Activated CD8-positive, alpha-beta memory T cell treated with anti-CD3 and anti-CD28 coated beads, Interleukin-2, amount 10 ng/mL, durations not matched to agents 7 days and 5 days (primary cell): ENCODE measurements at regions not wholly inside any gene's neighbourhood (a gene's known extent, or its start where the extent isn't known, plus 50 kb on each side); places are given as distances from the start of the nearest gene placed in this dataset.

Source experiments
- ATAC-seq: fragments of 150-1000 bp; cut with Tn5 transposase; one replicate; pipeline ENCODE4 v1.10.0; 2021; ENCODE audit warnings: moderate library complexity
- CTCF ChIA-PET: fragments of 350-600 bp; sonication (Branson Sonifier 250); formaldehyde crosslinking; loops from one replicate; lab custom pipeline; 2021; ENCODE audit warnings: antibody characterized with exemption; lab: Charles Lee
- DNase-seq: peaks from one replicate; pipeline ENCODE4 v3.0.0-alpha.2; 2020
- H3K27ac Mint-ChIP-seq: one replicate; pipeline ENCODE4 v1.8.0; 2021; ENCODE audit warnings: mild to moderate bottlenecking, mixed read lengths
- H3K27me3 Mint-ChIP-seq: one replicate; pipeline ENCODE4 v1.8.0; 2021; ENCODE audit warnings: mixed read lengths
- H3K36me3 Mint-ChIP-seq: one replicate; pipeline ENCODE4 v1.8.0; 2021; ENCODE audit warnings: mild to moderate bottlenecking, mixed read lengths
- H3K4me1 Mint-ChIP-seq: one replicate; pipeline ENCODE4 v1.8.0; 2021; ENCODE audit warnings: mixed read lengths
- H3K4me3 Mint-ChIP-seq: one replicate; pipeline ENCODE4 v1.8.0; 2021; ENCODE audit warnings: mild to moderate bottlenecking, moderate library complexity, mixed read lengths
- H3K9me3 Mint-ChIP-seq: one replicate; pipeline ENCODE4 v1.8.0; 2022; ENCODE audit warnings: low read depth, mixed read lengths

DNA sequence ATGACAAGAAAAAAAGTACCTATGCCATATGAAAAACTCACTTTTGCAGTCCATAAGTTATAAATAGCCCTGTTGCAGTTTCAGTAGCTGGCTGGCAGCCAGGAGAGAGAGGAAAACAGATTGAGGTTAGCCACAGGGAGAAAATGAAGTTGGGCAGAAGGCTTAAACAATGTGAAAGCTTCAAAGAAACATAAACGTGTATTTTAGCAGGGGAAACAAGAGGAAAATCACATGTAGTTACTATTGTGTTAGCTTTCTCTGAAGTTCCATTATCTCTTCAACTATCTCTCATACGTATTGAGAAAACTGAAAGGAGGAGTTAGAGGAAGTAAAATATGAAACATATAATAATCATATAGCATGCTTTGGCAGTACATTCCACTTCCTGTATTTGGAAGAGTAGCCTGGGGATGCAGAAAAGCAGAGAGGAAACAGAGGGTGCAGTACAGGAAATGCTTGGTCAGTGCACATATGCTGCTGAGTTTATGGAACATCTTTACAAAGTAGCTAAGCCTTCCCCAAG lies 1551.1 kb downstream of the EFNB2 start:
- H3K27ac Mint-ChIP-seq = peak overlapping the region; percentile 17
- H3K36me3 Mint-ChIP-seq = no peaks in the 10 kb centered on the region
- CTCF ChIA-PET = no interaction called here
- no peak overlapping the region for H3K4me3 Mint-ChIP-seq
- ATAC-seq (no peak), DNase-seq (no peak)
- H3K27me3 Mint-ChIP-seq = no peaks in the 10 kb centered on the region
- peaks cover 11% of the 10 kb centered on the region for H3K4me1 Mint-ChIP-seq
- H3K9me3 Mint-ChIP-seq = no peaks in the 10 kb centered on the region

DNA sequence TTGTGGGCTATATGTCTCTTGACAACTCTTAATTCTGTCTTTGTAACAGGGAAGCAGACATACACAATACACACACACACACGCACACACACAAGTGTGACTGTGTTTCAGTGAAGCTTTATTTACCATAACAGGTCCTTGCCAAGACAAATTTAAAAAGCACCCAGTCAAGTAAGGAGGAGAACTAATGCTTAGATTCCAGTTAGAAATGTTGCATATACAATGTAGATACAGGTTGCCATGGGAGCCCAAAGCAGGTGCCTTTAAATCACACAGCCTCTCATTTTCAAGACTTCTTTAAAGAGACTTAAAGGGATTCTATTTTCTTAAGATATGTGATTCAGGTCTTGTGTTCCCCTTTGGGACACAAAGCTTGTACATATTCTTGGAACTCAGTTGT lies 1551.9 kb downstream of the EFNB2 start:
- H3K27ac Mint-ChIP-seq = no peak overlapping the region
- no peak overlapping the region for H3K4me3 Mint-ChIP-seq
- CTCF ChIA-PET = no interaction called here
- H3K27me3 Mint-ChIP-seq = no peaks in the 10 kb centered on the region
- ATAC-seq = no peak
- no peak for DNase-seq
- peaks cover 11% of the 10 kb centered on the region for H3K4me1 Mint-ChIP-seq
- H3K9me3 Mint-ChIP-seq = no peaks in the 10 kb centered on the region
- H3K36me3 Mint-ChIP-seq = no peaks in the 10 kb centered on the region

DNA sequence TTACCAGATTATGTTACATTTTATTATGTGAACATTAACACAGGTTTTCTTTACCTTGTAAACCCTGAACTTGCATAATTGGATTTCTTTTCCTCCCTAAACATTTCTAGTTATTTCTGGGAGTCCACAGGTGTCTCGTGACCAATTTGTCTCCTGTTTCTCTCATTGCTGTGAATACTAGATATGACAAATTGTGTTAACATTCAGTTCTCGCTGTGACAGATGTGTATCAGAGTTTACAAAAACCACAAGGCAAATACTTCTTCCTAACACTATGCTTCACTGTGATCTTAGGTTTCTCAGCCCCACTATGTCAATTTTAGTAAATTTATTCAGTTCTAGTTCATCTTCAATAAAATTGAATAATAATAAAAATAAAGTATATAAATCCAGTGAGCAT lies 1554.9 kb downstream of the EFNB2 start:
- H3K4me3 Mint-ChIP-seq = no peak overlapping the region
- DNase-seq (no peak), ATAC-seq (no peak)
- H3K27ac Mint-ChIP-seq = no peak overlapping the region
- H3K36me3 Mint-ChIP-seq = no peaks in the 10 kb centered on the region
- CTCF ChIA-PET = no interaction called here
- no peaks in the 10 kb centered on the region for H3K27me3 Mint-ChIP-seq
- peaks cover 11% of the 10 kb centered on the region for H3K4me1 Mint-ChIP-seq
- H3K9me3 Mint-ChIP-seq = no peaks in the 10 kb centered on the region

DNA sequence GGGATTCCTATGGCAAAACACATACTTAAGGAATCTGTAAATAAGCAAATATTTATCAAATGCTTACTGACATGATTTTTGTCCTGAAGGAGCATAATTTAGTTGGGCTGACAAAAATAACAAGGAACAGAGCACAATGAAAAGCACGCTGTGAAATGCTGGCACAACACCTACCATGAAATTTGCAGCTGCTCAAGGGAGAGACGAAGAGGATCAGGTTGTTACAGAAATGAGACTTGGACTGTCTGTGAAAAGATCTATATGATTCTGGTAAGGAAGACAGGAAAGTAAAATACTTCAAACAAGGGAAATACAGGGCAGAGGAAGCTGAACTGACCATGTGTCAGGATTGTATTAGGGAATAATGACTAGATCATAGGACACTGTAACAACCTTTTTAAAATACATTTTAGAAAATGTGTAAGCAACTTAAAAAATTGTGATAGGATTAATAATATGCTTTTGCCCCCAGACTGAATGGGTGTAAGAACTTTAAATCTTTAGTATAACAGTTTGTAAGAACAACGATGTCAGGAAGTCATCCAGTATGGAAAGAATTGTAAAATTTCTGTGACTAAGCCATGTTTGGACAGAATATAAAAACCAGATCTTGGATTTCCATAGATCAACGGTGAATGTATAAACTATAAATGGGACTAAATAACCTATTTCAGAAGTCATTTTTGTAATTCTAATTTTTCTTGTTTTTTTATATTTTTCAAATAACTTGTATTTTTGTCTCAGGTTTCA lies 1556.0 kb downstream of the EFNB2 start:
- CTCF ChIA-PET = no interaction called here
- ATAC-seq = no peak
- no peak for DNase-seq
- Mint-ChIP-seq H3K4me3 (no peak overlapping the region), H3K27ac (no peak overlapping the region), H3K36me3 (no peaks in the 10 kb centered on the region), H3K27me3 (no peaks in the 10 kb centered on the region), H3K4me1 (peaks cover 4% of the 10 kb centered on the region), H3K9me3 (no peaks in the 10 kb centered on the region)

DNA sequence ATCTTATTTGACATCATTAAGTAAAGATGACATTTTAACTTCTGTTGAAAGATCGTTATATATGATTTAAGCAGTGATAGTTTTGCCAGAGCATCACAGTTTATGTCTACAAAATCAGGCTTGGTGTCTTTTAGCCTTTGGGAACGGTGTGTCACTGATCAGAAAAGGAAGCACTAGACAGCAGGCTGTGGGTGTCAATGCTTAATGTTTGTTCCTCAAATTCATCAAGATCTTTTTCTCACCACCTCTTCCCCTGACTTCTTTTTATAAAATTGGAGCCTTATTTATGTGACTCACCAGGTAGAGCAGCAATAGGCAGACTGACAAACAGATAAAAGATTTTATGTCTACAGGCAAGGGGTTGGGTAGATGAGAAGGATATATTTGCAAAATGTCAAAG lies 1558.5 kb downstream of the EFNB2 start:
- CTCF ChIA-PET = no interaction called here
- H3K36me3 Mint-ChIP-seq = no peaks in the 10 kb centered on the region

DNA sequence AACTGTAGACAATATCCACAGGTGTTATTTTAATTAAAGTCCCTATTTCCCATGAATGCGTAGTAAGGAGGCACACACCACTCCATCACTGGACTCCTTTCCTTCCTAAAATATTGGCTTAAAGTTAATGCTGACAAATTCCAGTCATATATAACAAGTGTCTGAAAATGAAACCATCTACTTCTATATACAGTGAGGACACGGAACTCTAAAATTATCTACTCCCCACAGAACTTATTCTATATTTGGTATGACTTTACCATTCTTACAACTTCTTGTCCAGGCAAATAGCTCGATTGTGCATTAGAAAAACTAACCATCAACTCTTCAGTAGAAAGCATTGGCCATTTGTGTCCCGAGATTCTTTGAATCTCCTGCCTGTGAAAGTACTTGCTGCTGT lies 1560.2 kb downstream of the EFNB2 start:
- Mint-ChIP-seq H3K27me3 (no peaks in the 10 kb centered on the region), H3K36me3 (no peaks in the 10 kb centered on the region), H3K4me1 (no peaks in the 10 kb centered on the region), H3K9me3 (no peaks in the 10 kb centered on the region), H3K27ac (no peak overlapping the region), H3K4me3 (no peak overlapping the region)
- ATAC-seq (no peak), DNase-seq (no peak)
- CTCF ChIA-PET = no interaction called here

More for the DNA sequence above, 1558.5 kb downstream of the EFNB2 start:
- ATAC-seq (no peak), DNase-seq (no peak)
- no peaks in the 10 kb centered on the region for H3K27me3 Mint-ChIP-seq
- no peak overlapping the region for H3K27ac Mint-ChIP-seq
- no peak overlapping the region for H3K4me3 Mint-ChIP-seq
- no peaks in the 10 kb centered on the region for H3K9me3 Mint-ChIP-seq
- no peaks in the 10 kb centered on the region for H3K4me1 Mint-ChIP-seq

DNA sequence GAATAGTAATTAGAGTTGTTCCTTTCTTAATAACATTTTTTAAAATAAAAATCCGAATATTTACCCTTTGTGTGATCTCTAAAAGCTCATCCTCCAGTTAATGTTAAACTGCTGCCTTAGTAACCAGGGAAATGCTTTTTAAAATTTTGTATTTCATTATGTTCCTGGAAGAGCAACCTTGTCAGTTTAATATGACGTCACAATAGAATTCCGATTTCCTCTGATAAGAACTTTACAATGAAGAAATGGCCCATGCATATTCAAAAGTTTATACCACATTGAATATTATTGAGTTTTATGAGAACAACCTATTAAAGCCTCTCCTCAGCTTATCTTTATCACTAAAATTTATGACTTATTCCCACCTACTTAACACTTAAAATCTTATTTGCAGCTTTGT lies 1566.6 kb downstream of the EFNB2 start:
- H3K27me3 Mint-ChIP-seq = no peaks in the 10 kb centered on the region
- DNase-seq (no peak), ATAC-seq (no peak)
- H3K9me3 Mint-ChIP-seq = peaks cover 2% of the 10 kb centered on the region
- H3K4me1 Mint-ChIP-seq = no peaks in the 10 kb centered on the region
- H3K27ac Mint-ChIP-seq = no peak overlapping the region
- no peaks in the 10 kb centered on the region for H3K36me3 Mint-ChIP-seq
- H3K4me3 Mint-ChIP-seq = no peak overlapping the region
- CTCF ChIA-PET = no interaction called here

DNA sequence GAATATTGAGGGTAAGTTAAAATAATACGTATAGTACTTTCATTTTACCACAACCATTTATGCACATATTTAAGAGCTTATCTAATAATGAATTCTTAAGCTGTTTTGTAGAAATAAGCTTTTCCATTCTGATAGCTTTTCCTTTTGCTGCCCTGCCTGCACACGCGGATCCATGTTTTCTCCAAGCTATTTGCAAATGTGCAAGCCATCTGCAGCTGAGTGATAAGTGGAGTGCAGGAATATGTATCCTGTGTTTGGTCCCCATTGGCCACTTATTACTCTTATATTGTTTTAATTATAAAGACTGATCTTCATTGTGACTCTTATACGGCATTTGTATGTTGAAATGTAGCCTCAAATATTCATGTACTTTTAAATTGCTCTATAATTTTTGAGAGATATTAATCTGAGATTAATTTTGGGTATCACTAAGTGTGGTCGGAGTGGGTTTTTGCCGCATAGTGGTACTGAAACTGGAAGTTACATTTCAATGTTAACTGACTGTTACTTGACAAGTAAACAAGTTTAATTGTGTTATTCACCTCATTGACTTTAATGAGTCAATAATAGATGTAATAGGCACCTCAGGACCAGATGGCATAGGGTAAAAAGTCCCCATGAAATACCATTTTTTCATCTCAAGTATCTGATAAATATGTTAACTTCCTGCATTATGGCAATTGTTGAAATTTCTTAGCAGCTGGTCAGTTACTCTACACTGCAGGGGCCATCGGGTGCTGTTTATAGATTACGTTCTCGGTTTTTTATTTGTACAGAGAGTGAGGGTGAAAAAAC lies 1567.4 kb downstream of the EFNB2 start:
- ATAC-seq (no peak), DNase-seq (no peak)
- Mint-ChIP-seq H3K36me3 (no peaks in the 10 kb centered on the region), H3K4me1 (no peaks in the 10 kb centered on the region), H3K4me3 (no peak overlapping the region), H3K27me3 (no peaks in the 10 kb centered on the region), H3K9me3 (peaks cover 2% of the 10 kb centered on the region), H3K27ac (no peak overlapping the region)
- CTCF ChIA-PET = no interaction called here

DNA sequence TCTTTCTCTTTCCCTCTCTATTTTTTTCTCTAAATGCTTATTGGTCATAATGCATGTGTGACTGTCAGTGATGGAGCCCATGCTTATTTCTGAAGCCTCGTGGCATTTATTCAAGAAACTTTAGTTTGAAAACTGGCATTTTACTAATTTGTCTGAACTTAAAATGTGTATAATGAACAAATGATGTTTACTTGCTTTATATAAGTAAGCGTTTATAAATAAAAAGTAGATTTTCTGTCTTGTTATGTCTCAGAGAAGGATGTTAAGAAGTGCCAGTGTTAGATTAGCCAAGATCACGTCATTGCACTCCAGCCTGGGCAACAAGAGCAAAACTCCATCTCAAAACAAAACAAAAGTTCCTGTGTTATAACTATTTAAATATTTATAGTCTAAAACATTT lies 1568.1 kb downstream of the EFNB2 start:
- H3K27ac Mint-ChIP-seq = no peak overlapping the region
- peaks cover 2% of the 10 kb centered on the region for H3K9me3 Mint-ChIP-seq
- no peaks in the 10 kb centered on the region for H3K27me3 Mint-ChIP-seq
- ATAC-seq = no peak
- H3K4me1 Mint-ChIP-seq = no peaks in the 10 kb centered on the region
- no peaks in the 10 kb centered on the region for H3K36me3 Mint-ChIP-seq
- H3K4me3 Mint-ChIP-seq = no peak overlapping the region
- CTCF ChIA-PET = no interaction called here
- DNase-seq = no peak

DNA sequence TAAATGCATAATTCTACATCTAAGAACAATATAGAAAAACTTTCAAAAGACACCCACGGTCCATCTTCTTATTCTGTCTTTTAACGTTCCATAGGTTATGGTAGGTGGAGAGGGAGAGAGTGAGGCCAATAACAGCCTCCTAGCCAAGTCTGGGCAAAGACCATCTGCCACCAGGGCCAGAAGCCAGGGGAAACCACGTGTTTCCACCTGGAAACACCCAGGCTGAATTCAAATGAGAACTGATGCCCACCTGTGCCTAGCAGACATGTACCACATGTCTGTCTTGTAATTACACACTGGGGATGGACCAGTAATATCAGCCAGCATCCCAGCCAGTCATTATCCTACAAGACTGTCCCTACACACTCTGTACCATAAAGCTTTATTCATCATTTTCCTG lies 1573.1 kb downstream of the EFNB2 start:
- no peak overlapping the region for H3K27ac Mint-ChIP-seq
- H3K4me1 Mint-ChIP-seq = no peaks in the 10 kb centered on the region
- no peaks in the 10 kb centered on the region for H3K27me3 Mint-ChIP-seq
- CTCF ChIA-PET = no interaction called here
- peaks cover 4% of the 10 kb centered on the region for H3K9me3 Mint-ChIP-seq
- no peak for ATAC-seq
- H3K36me3 Mint-ChIP-seq = no peaks in the 10 kb centered on the region
- no peak overlapping the region for H3K4me3 Mint-ChIP-seq
- no peak for DNase-seq

DNA sequence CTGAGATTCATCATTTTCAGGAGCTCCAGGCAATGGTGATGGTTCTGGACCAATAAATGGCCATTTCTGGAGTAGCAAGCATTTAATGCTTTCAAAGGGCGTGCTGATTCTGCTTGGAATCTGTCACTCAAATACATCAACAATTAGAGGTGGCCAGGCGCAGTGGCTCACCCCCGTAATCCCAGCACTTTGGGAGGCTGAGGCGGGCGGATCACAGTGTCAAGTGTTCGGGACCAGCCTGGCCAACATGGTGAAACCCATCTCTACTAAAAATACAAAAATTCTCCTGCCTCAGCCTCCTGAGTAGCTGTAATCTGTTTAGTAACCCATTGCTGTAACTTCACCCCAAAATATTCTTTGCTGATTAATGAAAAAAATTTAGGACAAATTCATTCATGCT lies 1574.2 kb downstream of the EFNB2 start:
- DNase-seq (no peak), ATAC-seq (no peak)
- CTCF ChIA-PET = no interaction called here
- Mint-ChIP-seq H3K9me3 (peaks cover 4% of the 10 kb centered on the region), H3K4me1 (no peaks in the 10 kb centered on the region), H3K4me3 (no peak overlapping the region), H3K36me3 (no peaks in the 10 kb centered on the region), H3K27ac (no peak overlapping the region), H3K27me3 (no peaks in the 10 kb centered on the region)

DNA sequence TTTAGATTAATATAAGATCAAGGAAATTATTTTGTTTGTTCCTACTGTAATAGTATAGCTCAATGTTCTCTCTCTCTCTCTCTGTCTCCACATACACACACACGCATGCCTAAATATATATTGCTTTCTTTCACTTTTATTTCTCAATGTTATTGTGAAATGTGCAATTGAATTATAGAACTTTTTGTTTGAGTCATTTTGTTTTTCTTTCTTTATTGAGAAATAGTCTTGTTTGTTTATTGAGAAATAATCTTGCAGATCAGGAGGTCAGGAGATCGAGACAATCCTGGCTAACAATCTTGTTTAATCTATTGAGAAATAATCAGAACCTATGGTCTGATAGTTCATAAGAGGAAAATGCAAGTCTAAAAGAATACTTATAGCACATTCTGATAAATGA lies 1581.3 kb downstream of the EFNB2 start:
- no peaks in the 10 kb centered on the region for H3K27me3 Mint-ChIP-seq
- no peak for DNase-seq
- no peak for ATAC-seq
- no peak overlapping the region for H3K4me3 Mint-ChIP-seq
- H3K27ac Mint-ChIP-seq = no peak overlapping the region
- CTCF ChIA-PET = no interaction called here
- H3K4me1 Mint-ChIP-seq = no peaks in the 10 kb centered on the region
- no peaks in the 10 kb centered on the region for H3K36me3 Mint-ChIP-seq
- H3K9me3 Mint-ChIP-seq = peaks cover 2% of the 10 kb centered on the region

DNA sequence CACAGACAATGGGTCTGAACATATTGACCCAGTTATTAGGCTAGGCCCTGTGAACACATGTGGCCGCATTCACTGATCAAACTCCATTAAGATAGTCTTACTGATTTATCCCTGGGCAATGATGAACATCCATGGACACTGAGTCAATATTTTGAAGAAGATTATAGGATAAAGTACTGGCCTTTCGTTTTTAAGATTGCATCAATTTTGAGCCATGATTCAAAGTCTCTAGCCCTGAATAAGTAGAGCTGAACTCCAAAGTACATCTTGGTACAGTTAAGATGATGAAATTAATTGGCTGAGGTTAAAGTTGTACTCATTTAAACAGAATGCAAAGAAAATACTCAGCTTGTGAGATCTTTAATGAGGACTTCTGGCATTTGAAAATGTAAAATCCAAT lies 1581.9 kb downstream of the EFNB2 start:
- Mint-ChIP-seq H3K27ac (no peak overlapping the region), H3K4me1 (no peaks in the 10 kb centered on the region), H3K9me3 (peaks cover 2% of the 10 kb centered on the region), H3K36me3 (no peaks in the 10 kb centered on the region), H3K27me3 (no peaks in the 10 kb centered on the region), H3K4me3 (no peak overlapping the region)
- ATAC-seq (no peak), DNase-seq (no peak)
- CTCF ChIA-PET = no interaction called here
